LHCN-M2 (cell line): ENCODE measurements at regions not wholly inside any gene's neighbourhood (a gene's known extent, or its start where the extent isn't known, plus 50 kb on each side); places are given as distances from the start of the nearest gene placed in this dataset.
"Not testable (repeated sequence)": the region's sequence is repeated elsewhere in the genome, so short reads cannot be mapped to it uniquely, and the experiment has no call there.

ENCODE experiments used
- DNase-seq: peaks from one replicate; pipeline ENCODE4 v3.0.0-alpha.2; 2012; ENCODE audit warnings: low read depth

DNA sequence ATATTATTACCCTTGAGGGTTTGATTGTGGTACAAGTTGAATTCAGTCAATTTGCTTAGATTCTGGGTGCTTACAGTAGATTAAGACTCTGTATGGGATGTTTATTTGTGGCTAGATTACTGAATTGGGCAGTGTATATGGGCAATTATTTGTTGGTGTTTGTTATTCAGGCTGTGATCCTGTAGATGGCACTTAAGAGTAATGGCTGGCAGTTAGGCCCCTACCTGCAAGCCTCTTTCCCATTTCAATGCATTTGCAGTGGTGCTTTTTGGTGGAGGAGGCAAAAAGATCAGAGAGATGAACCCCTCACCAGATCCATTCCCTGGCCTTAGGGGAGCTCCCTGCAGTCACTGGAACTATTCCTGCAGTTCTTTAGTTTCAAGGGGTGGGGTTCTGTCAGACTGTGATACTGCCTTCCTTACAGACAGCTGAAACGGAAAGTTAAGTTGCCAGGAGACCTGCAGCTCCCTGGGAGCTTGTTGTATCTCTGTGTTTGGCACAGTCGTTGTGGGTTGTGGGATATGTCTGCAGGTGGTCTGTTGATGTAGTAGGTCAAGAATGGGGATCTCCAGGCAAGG lies 199.5 kb downstream of the AASDHPPT start:
- peak; percentile 11 for DNase-seq

DNA sequence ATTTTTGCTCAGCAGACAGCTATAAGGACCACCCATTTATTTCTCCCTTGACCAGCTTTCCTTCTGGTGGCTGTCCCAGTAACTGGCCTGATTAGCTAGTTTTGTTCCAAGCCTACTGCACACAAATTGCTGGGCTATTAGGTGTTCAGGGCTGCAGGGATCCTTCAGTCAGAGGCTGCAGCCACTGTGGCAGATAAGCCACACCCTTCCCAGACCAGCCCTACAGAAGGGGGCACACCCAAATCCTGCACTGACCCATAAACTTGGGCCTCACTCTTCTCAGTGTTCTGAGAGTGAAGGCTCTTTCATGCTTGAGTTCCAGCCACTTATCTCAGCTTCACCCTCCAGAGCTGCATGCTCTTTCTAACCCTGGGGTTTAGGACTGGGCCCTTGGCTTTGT lies 200.0 kb downstream of the AASDHPPT start:
- DNase-seq: no peak

DNA sequence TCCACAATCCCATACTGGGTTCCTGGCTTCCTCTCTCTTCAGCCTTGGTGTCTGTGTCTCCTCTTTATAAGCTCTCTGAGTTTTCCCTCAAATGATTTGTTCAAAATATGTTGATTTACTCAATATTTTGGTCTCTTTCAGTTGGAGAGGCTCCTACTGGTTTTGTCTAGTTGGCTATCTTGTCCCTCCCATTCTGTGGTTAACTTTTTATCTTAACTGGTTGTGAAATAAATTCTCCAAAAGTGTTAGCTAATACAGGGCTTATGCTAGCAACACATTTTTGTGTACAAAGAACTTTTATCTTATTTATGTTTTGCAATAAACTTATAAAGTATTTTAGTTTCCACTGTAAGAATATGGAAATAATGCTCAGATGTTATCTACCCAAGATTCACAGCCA lies 200.9 kb downstream of the AASDHPPT start:
- no peak for DNase-seq

DNA sequence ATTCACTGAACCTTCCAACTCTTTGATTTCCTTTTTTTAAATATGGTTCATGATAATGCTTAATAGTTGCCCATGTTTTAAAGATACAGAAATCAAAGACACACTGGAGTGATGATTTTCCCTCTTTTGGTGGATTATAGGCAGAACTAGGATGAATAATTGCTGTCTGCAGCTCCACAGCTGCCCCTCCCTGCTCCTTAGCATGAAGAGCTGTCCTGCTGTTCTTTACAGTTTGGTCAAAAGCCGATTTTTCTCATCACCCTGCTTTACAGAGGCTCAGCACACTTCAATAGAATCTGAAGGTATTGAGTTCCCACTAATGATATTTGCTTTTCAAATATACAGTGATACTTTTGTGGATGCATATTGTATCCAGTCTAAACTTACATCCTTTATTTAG lies 202.6 kb downstream of the AASDHPPT start:
- peak; percentile 29 for DNase-seq

DNA sequence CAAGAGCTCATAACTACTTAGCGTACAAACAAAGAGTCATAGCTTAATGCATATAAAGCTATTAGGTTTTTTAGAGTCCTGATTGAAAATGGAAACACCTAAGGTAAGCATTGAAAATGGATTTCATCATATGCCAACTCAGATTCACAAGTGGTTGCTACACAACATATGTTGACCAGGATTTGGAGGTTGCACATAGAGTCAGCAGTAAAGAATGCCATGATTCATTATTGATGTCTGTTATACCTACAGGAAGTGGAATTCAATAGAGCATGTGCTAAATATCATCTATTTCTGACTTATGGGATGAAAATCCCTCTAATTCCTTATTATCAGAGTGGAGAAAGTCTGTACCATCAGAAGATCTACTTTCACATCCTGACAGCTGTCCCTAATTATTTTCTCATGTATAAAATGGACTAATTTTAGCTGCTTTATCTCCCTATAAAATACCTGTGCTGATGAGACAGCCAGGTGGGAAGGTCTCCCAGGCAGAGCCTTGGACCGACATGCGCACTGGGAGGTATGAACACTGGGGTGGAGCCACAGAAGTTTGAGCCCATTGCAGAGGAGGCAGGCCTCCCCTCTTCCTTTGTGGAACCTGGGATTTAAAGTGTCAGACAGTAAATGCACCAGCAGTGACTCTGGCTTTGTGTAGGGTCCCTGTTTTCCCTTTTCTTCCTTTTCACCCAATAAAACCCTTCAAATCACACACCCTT lies 204.2 kb downstream of the AASDHPPT start:
- peak; percentile 80 for DNase-seq

DNA sequence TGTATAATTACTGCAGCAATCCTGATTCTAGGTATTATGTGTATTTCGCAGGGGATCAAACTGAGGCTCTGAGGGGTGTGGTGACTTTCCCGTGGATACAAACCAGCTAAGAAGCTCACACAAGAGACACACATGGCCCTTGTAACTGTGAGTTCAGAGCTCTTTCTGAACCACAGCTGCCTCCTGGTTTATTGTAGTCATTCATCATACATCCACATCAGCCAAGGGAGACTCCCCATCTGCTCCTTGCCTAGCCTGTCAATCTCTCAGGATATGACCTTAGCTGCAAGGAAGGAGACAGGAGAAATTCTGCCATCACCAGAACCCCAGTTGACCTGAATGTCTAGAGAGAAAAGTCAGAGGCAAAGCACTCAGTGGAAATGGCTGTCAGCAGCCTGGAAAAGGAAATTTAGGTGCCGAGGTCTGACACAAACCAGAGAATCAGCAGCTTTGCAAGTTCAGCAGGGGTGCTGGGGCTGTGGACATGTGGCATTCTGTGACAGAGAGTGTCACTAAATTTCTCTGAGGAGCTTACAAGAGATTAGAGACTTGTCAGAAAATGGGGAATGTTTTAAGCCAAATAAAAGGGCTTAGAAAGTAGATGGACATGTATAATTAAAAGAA lies 209.5 kb downstream of the AASDHPPT start:
- peak; percentile 69 for DNase-seq

DNA sequence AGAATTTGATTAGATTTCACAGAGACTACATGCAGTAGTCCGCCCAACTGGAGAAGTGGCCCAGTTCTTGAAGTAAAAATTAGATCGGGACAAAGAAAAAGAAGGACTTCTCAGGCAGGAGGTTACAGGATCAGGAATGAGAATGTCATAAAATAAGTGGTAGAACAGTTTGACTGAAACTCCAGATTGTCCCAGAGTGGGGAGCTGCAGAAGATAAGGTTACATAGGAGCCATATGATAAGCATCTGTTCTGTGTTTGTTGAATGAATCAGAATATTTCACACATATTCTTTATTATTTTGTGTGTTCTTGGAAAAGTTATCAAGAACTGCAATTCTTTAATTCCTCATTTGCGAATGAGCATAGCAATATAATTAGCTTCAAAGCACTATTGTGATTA lies 210.6 kb downstream of the AASDHPPT start:
- DNase-seq: peak; percentile 13

DNA sequence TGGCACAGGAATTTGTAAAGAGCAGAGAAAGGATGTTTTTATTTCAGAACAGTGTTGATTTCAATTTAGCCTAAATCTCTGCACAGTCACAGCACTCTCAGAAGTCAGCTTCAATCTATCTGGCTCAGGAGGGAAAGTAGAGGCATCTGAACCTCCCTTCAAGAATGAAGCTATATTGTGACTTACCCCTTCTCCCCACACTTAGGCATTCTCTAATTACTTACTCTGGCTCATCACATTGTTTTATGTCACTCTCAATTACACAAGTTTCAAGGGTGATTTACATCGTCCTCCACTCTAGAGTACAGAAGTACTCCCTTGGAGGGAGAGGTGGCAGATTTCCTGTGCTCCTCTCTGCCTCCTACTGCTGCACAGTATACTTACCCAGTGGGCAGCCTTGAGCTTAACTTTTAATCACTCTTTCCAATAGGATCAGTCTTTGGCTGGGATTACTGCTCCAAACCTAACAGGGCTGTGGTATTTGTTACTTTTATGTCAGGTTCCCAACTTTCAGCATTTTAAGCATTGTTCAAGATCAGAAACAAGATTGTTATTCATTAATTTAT lies 211.4 kb downstream of the AASDHPPT start:
- DNase-seq: peak; percentile 6

DNA sequence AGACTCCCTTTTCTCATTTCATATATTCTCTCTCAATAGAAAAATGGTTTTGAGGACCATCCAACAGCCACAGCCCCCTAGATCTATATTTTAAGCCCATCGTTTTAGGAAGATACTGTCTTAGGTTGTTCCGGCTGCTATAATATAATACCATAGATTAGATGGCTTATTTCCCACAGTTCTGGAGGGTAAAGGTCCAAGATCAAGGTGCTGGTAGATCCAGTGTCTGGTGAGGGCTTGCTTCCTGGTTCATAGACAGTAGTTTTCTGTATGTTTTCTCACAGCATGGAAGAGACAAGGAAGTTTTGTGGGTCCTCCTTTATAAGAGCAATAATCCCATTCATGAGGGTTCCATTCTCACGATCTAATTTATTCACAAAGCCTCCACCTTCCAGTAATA lies 215.1 kb downstream of the AASDHPPT start:
- DNase-seq: no peak

DNA sequence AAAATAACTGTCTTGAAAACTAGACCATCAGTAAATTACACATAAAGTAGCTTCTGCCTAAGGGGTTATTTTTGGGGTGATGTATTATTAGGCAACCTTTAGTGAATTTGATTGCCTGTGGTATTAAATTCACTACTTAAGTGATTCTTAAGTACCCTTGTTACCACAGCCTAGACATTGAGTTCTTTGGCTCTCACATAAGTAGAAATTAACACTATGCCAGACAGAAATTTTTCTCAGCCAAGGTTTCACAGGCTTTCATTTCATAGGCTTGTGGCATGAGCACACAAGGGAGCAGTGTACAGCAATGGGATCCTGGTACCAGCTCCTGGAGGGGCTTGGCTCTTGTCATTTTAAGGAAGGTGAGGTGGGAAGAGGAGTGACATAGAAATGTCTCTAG lies 218.5 kb downstream of the AASDHPPT start:
- no peak for DNase-seq

DNA sequence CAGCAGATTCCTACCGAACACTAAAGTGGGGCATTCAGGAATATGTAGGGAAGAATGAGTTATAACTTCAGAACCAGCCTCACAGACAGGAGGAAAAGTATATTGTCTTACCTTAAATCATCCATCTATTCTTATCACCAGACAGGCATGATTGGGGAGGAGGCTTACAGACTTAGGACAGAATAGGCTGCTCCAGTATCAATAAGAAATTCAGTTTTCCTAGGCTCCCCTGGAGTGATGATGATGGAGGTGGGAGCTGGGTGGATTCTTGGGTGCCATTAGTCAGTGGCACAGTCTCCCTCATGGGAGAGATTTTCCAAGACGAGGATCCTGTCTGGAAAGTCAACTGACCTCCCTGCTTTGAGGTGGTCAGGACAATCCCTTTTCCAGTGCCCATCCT lies 225.0 kb downstream of the AASDHPPT start:
- no peak for DNase-seq

DNA sequence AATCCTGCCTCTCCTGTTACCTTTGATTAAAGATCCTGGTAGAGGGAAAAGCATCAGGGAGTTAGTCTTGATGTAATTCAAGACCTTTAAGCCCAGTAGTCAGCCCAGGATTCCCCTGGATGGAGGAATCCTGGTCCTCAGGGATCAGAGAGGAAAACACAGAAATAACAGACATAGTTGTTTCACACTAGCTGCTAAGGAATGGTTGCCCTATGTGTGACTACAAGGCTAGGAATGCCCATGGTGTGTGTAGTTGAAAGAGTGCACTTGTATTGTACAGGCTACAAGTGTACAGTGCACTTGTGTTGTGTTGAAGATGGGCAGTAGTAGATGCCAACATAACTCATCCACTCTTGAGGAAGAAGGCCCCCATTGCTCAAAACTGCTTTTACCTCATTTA lies 226.8 kb downstream of the AASDHPPT start:
- peak; percentile 29 for DNase-seq

DNA sequence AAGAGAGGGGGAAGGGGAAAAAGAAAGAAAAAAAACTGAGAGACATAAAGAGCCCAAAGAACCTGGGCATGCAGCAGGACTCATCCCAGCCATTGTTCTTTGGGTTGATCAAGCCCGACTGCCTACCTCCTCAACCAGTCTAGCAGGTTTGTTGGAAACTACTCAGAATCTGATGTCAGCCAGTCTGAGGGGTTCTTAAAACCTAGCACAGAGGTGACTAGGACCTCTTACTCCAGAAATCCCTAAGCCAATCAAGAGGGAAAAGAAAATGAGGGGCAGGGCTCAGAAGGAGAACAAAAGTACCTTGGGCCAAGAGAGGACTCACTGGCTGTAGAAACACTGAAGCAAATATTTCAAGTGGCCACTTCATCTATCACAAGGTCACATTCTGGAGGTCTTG lies 228.0 kb downstream of the AASDHPPT start:
- DNase-seq: no peak

DNA sequence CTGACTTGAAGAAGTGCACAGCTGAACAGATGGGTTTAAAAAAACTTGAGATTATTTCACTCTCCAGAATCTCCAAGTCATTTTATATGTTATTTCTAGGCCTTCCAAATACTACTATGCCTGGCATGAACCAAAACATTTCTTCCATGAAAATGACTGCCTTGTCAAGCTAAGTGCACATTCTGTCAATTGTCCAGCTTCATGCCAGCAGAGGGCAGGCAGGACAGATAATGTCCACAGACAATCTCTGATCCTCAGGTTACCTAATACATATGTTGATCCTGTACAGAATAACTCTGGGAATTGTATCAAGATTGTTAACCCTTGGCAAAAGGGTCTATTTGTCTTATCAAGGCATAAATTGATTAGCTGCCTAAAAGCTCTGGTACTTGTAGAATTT lies 229.5 kb downstream of the AASDHPPT start:
- peak; percentile 35 for DNase-seq

DNA sequence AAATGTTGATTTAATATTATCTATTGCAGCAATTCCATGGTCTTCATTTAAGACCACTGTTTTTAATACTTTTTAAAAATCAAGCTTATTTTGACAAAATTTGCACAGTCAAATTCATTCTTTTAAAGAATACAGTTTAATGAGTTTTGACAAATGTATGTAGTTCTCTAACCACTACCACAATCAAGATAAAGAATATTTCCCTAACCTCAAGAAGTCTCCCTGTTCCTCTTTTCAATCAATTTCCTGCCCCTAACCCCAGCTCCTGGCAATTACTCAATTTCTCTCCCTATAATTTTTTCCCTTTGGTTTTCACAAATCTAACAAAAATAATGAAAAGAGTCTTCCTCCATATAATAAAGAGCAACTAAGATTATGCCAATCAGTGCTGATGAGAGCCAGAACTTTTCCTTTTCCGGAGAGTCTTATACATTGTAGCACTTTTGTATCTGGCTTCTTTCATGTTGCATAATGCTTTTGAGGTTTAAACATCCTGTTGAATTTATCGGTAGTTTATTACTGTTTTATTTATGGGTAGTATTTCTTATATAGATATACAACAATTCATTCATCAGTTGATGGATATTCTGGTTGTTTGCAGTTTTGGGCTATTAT lies 231.7 kb downstream of the AASDHPPT start:
- no peak for DNase-seq

DNA sequence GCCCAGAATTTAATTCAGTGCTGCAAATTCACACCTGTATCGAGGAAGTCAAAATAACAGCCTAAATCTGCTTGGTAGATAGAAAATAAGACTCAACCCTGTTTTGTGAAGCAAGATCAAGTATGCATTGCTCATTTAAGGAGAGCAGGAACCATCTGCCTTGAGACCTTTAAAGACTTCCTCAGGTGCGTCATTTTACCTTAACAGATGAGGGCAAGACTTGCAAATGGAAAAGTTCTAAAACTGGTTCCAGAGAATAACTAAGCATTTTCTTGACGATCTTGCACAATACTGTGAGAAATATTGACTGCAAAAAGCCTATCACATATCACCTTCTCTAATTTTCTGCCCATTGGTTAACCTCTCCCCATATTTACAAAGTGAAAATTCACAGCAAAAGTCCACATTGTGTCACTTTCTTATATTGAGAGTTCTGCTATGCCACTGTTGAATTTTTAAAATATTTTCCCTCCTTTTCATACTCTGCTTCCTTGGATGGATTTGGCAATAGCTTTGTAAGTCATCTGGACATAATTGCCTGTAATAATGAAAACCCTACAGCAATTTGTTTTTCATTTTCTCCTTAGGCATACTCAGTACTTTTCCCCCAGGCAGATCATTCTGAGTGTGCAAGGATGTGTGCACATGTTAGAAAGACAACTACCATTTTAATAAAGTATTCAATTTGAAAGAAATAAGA lies 234.2 kb downstream of the AASDHPPT start:
- DNase-seq: no peak

DNA sequence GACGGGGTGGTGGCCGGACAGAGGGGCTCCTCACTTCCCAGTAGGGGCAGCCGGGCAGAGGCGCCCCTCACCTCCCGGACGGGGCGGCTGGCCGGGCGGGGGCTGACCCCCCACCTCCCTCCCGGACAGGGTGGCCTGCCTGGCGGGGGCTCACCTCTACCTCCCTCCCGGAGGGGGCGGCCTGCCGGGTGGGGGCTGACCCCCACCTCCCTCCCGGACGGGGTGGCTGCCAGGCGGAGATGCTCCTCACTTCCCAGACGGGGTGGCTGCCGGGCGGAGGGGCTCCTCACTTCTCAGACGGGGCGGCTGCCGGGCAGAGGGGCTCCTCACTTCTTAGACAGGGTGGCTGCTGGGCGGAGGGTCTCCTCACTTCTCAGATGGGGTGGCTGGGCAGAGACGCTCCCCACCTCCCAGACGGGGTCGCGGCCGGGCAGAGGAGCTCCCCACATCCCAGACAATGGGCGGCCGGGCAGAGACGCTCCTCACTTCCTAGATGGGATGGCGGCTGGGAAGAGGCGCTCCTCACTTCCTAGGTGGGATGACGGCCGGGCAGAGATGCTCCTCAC lies 239.8 kb downstream of the AASDHPPT start:
- not testable (repeated sequence) for DNase-seq

DNA sequence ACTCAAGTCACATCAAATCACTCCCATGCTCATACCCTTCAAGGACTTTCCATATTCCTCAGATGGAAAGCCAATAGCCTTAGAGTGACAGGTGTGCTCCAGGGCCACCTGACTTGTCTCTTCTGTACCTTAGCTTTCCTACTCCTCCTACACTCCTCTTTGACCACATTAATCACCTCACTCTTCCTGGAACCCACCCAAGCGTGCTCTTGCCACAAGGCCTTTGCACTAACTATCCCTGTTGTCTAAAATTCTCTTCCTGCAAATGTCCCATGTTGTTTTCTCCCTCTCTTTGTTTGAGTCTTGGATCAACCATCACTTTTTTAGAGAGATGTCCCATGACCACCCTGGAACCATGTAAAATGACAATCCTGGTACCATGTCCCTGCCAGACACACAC lies 244.1 kb downstream of the AASDHPPT start:
- DNase-seq: no peak

DNA sequence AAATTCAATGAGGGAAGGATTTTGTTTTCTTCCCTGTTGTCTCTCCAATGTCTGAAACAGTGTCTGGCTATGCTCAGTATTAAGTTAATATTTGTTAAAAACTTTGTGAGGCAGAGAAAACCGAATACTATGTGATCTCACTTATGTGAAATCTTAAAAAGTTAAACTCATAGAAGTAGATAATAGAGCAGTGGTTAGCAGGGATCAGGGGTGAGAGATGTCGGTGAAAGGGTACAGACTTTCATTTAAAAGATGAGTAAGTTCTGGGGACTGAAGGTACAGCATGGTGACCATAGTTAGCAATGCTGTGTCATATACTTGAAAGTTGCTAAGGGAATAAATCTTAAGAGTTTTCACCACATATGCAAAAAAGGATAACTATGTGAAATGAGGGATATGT lies 244.6 kb downstream of the AASDHPPT start:
- DNase-seq: no peak

DNA sequence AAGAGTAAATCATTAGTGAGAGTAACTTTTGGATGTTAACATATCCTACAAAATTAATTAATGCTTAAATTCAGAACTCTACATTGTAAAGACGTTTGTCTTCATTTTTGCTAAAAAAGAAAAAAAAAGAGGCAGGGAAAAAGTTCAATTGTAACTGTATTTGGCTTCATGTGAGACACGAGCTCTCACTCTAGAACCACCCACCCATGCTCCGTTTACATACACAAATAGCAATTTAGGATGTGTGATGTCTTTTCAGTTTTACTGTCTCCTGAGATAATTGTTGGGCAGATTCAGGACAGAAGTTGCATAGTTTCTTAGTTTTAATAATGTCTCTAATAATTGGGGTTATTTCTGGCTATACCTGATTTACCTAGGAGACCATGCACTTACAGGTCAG lies 248.6 kb downstream of the AASDHPPT start:
- no peak for DNase-seq

DNA sequence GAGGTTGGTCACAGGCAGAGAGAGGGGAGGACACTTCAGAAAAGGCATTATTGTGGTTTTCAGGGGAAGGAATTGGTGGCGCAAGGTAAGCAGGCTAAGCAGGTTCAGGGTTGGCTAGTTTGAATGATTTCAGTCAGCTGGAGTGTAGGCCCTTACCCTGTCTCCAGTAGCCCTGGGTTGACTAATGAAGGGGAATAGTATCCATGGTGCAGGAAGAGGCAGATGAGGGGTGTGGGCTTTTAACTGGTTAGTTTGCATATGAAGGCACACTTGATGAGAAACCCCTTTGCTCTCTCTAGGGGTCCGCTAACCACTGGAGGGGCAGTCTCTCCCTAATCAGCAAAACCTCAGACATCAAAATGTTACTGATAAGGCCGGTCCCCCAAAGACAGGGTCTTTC lies 249.7 kb downstream of the AASDHPPT start:
- DNase-seq: no peak

DNA sequence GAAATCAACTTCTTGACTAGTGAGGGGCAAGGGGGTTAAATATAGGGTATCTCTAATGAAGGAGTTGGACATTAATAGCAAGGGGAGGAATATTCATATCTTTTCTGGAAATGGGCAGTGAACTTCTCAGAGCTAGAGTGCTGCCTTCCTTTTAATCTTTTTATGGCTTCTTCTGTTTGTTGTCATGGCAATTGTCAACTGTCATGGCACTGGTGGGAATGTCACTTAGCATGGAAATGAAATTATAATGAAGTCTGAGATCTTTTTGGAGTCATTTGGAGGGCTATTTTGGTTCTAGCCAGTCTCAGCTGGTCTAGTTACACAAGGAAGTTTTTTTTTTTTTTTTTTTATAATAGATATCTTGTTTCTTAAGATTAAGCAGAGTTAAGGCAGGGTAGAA lies 250.2 kb downstream of the AASDHPPT start:
- DNase-seq: no peak
